MM.1S (cell line): ENCODE measurements at regions not wholly inside any gene's neighbourhood (a gene's known extent, or its start where the extent isn't known, plus 50 kb on each side); places are given as distances from the start of the nearest gene placed in this dataset.
"Not testable (repeated sequence)": the region's sequence is repeated elsewhere in the genome, so short reads cannot be mapped to it uniquely, and the experiment has no call there.

ENCODE experiments used
- DNase-seq: peaks from one replicate; pipeline ENCODE4 v3.0.0-alpha.2; 2015
- H2AFZ ChIP-seq: fragments of 300-600 bp; sonication (generic); 2 replicates; pipeline ENCODE4 v1.6.0; 2016; ENCODE audit warnings: antibody characterized with exemption, low read length
- H3F3A ChIP-seq: fragments of 300-600 bp; sonication (generic); 2 replicates; pipeline ENCODE4 v1.6.1; 2016; ENCODE audit warnings: mild to moderate bottlenecking, antibody characterized with exemption, low read length, moderate library complexity, mixed read lengths; ENCODE audit not compliant: insufficient read depth
- H3K27ac ChIP-seq: fragments of 300-600 bp; sonication (generic); 2 replicates; pipeline ENCODE4 v1.5.1; 2016; ENCODE audit warnings: mild to moderate bottlenecking, low read length
- H3K27me3 ChIP-seq: fragments of 300-600 bp; sonication (generic); replicated peaks from 2 replicates; pipeline ENCODE4 v1.6.0; 2016; ENCODE audit warnings: low read length; ENCODE audit not compliant: insufficient read depth
- H3K36me3 ChIP-seq: fragments of 300-600 bp; sonication (generic); replicated peaks from 2 replicates; pipeline ENCODE4 v1.6.1; 2016; ENCODE audit warnings: mild to moderate bottlenecking, low read length, mixed read lengths; ENCODE audit not compliant: insufficient read depth
- H3K4me1 ChIP-seq: fragments of 300-600 bp; sonication (generic); 2 replicates; pipeline ENCODE4 v1.6.1; 2016; ENCODE audit warnings: low read length, mixed read lengths
- H3K4me2 ChIP-seq: fragments of 300-600 bp; sonication (generic); 2 replicates; pipeline ENCODE4 v1.6.0; 2016; ENCODE audit warnings: low read depth, low read length
- H3K4me3 ChIP-seq: fragments of 300-600 bp; sonication (generic); 2 replicates; pipeline ENCODE4 v1.5.1; 2016; ENCODE audit warnings: low read length, mixed read lengths
- H3K79me2 ChIP-seq: fragments of 300-600 bp; sonication (generic); 2 replicates; pipeline ENCODE4 v1.6.1; 2016; ENCODE audit warnings: mixed run types, low read length, mixed read lengths
- H3K9ac ChIP-seq: fragments of 300-600 bp; sonication (generic); 2 replicates; pipeline ENCODE4 v1.6.1; 2016; ENCODE audit warnings: low read length, mixed read lengths
- H3K9me2 ChIP-seq: fragments of 300-600 bp; sonication (generic); replicated peaks from 2 replicates; pipeline ENCODE4 v1.6.1; 2016; ENCODE audit warnings: mild to moderate bottlenecking, low read length, mixed read lengths; ENCODE audit not compliant: insufficient read depth
- H3K9me3 ChIP-seq: fragments of 300-600 bp; sonication (generic); replicated peaks from 2 replicates; pipeline ENCODE4 v1.6.1; 2016; ENCODE audit warnings: mild to moderate bottlenecking, low read length, mixed read lengths; ENCODE audit not compliant: insufficient read depth
- H4K20me1 ChIP-seq: fragments of 300-600 bp; sonication (generic); 2 replicates; pipeline ENCODE4 v1.6.1; 2016; ENCODE audit warnings: mild to moderate bottlenecking, low read length, moderate library complexity, mixed read lengths; ENCODE audit not compliant: insufficient read depth
- EZH2 ChIP-seq: fragments of 300-600 bp; sonication (generic); optimal IDR thresholded peaks from 2 replicates; pipeline ENCODE3; 2017; ENCODE audit warnings: low read depth, mild to moderate bottlenecking, antibody characterized with exemption, low read length, mixed read lengths
- EZH2phosphoT487 ChIP-seq: fragments of 300-600 bp; sonication (generic); IDR thresholded peaks from 2 replicates; pipeline ENCODE4 v1.6.1; 2018; ENCODE audit warnings: antibody characterized with exemption, low read length
- TF ChIP-seq, protein P1 (sequence below): fragments of 300-600 bp; sonication (generic); IDR thresholded peaks from 2 replicates; pipeline ENCODE4 v1.5.1; 2016; ENCODE audit warnings: antibody characterized with exemption, low read length, mixed read lengths

- Histone ChIP-seq H2AFZ (no peak overlapping the region), H3K9me2 (no peaks in the 10 kb centered on the region), H3K4me2 (no peak overlapping the region), H3K79me2 (no peaks in the 10 kb centered on the region), H3K9ac (no peak overlapping the region), H3K27me3 (no peaks in the 10 kb centered on the region), H3K4me1 (no peaks in the 10 kb centered on the region), H3F3A (no peaks in the 10 kb centered on the region), H3K27ac (no peak overlapping the region), H3K4me3 (no peak overlapping the region), H4K20me1 (no peaks in the 10 kb centered on the region), H3K9me3 (no peaks in the 10 kb centered on the region), H3K36me3 (no peaks in the 10 kb centered on the region)
- no peak for DNase-seq
- TF ChIP-seq EZH2, result no peak
- TF ChIP-seq, protein P1, sequence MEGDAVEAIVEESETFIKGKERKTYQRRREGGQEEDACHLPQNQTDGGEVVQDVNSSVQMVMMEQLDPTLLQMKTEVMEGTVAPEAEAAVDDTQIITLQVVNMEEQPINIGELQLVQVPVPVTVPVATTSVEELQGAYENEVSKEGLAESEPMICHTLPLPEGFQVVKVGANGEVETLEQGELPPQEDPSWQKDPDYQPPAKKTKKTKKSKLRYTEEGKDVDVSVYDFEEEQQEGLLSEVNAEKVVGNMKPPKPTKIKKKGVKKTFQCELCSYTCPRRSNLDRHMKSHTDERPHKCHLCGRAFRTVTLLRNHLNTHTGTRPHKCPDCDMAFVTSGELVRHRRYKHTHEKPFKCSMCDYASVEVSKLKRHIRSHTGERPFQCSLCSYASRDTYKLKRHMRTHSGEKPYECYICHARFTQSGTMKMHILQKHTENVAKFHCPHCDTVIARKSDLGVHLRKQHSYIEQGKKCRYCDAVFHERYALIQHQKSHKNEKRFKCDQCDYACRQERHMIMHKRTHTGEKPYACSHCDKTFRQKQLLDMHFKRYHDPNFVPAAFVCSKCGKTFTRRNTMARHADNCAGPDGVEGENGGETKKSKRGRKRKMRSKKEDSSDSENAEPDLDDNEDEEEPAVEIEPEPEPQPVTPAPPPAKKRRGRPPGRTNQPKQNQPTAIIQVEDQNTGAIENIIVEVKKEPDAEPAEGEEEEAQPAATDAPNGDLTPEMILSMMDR, result no peak
- no peak for TF ChIP-seq EZH2phosphoT487
Measured at GRCh38 chr14:21795456-21795855, 121.8 kb upstream of the OR4E1 start.

DNA sequence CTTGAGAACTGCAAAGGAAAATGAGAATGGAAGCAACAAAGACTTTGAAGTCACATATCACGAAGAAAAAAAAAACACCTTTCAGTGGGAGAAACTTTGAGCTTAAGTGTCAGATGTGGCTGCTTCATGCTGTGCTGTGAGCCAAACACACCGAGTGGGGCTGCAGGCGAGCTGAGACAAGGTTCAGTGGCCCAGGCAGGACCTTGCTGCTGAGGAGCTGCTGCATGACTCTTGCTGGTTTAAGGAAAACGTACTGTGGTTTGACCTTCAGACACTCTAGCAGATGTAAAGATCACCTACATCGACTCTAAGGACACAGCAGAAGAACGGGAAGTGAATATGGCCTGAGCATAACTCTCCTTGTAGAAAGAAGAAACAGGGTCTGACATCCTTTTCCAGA lies 118.1 kb upstream of the OR4E1 start:
- H3F3A ChIP-seq, result no peaks in the 10 kb centered on the region
- H3K4me2 ChIP-seq, result no peak overlapping the region
- no peak overlapping the region for H2AFZ ChIP-seq
- DNase-seq, result no peak
- H4K20me1 ChIP-seq, result no peaks in the 10 kb centered on the region
- H3K9me2 ChIP-seq, result no peaks in the 10 kb centered on the region
- no peak overlapping the region for H3K4me3 ChIP-seq
- H3K27me3 ChIP-seq, result no peaks in the 10 kb centered on the region
- no peaks in the 10 kb centered on the region for H3K4me1 ChIP-seq
- H3K9ac ChIP-seq, result no peak overlapping the region
- TF ChIP-seq, protein P1, result no peak
- TF ChIP-seq EZH2, result no peak
- no peak for TF ChIP-seq EZH2phosphoT487
- no peak overlapping the region for H3K27ac ChIP-seq
- H3K79me2 ChIP-seq, result no peaks in the 10 kb centered on the region
- H3K36me3 ChIP-seq, result no peaks in the 10 kb centered on the region
- H3K9me3 ChIP-seq, result no peaks in the 10 kb centered on the region

- H3K4me3 ChIP-seq, H4K20me1 ChIP-seq, H3K4me1 ChIP-seq, H3K9ac ChIP-seq, DNase-seq, H3K36me3 ChIP-seq, H3K27me3 ChIP-seq, H3K79me2 ChIP-seq, H3K4me2 ChIP-seq, H3K27ac ChIP-seq, H3K9me2 ChIP-seq, H3F3A ChIP-seq, H2AFZ ChIP-seq, H3K9me3 ChIP-seq: not testable (repeated sequence)
Measured at GRCh38 chr14:21788687-21789086, 115.1 kb upstream of the OR4E1 start.

DNA sequence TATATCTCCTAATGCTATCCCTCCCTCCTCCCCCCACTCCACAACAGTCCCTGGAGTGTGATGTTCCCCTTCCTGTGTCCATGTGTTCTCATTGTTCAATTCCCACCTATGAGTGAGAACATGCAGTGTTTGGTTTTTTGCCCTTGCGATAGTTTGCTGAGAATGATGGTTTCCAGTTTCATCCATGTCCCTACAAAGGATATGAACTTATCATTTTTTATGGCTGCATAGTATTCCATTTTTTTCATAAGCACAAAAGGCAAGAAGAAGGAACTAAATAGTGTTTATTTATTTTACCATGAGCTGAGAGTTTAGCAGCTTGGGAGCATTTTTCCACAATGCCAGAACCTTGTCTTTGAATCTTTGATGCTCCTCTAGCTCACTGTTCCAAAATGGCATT lies 113.6 kb upstream of the OR4E1 start:
- not testable (repeated sequence) for H3K4me2 ChIP-seq, H3F3A ChIP-seq

More for the DNA sequence above, 113.6 kb upstream of the OR4E1 start:
- H3K4me1 ChIP-seq, H4K20me1 ChIP-seq, H3K9me2 ChIP-seq, H3K9ac ChIP-seq, H2AFZ ChIP-seq, DNase-seq, H3K4me3 ChIP-seq, H3K27ac ChIP-seq, H3K79me2 ChIP-seq, H3K9me3 ChIP-seq, H3K27me3 ChIP-seq, H3K36me3 ChIP-seq: not testable (repeated sequence)
